Psoas muscle (tissue), 7 donors: ENCODE measurements at regions not wholly inside any gene's neighbourhood (a gene's known extent, or its start where the extent isn't known, plus 50 kb on each side); places are given as distances from the start of the nearest gene placed in this dataset.
"Not testable (repeated sequence)": the region's sequence is repeated elsewhere in the genome, so short reads cannot be mapped to it uniquely, and the experiment has no call there.

ENCODE experiments used
- ATAC-seq, 4 donors: fragments of 200-7000 bp; cut with Tn5 transposase; one replicate each; pipeline ENCODE4 v1.9.1; 2020; ENCODE audit warnings: moderate library complexity in 3 of 4, mild to moderate bottlenecking in 2 of 4
- DNase-seq, 2 donors: peaks; one replicate each; pipeline ENCODE4 v3.0.0-alpha.2; 2020
- H3K27ac ChIP-seq: fragments of 200-600 bp; one replicate; pipeline ENCODE4 v1.8.0; 2022
- H3K27me3 ChIP-seq, 3 donors: fragments of 200-600 bp in 1 of 3; one replicate each; pipeline versions ENCODE4 v1.6.1 to v1.8.0; 2013 to 2022; ENCODE audit warnings: low read length in 2 of 3, mild to moderate bottlenecking in 2 of 3, moderate library complexity in 1 of 3; ENCODE audit not compliant: insufficient read depth in 3 of 3
- H3K36me3 ChIP-seq, 2 donors: fragments of 200-600 bp in 1 of 2; one replicate each; pipeline versions ENCODE4 v1.6.1 to v1.8.0; 2013 to 2022; ENCODE audit warnings: low read depth in 1 of 2, mild to moderate bottlenecking in 1 of 2, moderate library complexity in 1 of 2; ENCODE audit not compliant: insufficient read depth in 1 of 2
- H3K4me1 ChIP-seq: fragments of 200-600 bp; one replicate; pipeline ENCODE4 v1.8.0; 2022
- H3K4me3 ChIP-seq: fragments of 200-600 bp; one replicate; pipeline ENCODE4 v1.8.0; 2022; ENCODE audit warnings: mild to moderate bottlenecking
- H3K9me3 ChIP-seq: fragments of 200-600 bp; one replicate; pipeline ENCODE4 v1.8.0; 2022
- WGBS, 3 donors: extraction: QIAGEN DNeasy Blood & Tissue Kit; methylation state at CpG; one replicate each; pipeline versions ENCODE4 v1.1.6 to v1.1.7; 2013; 5-methylcytosine and 5-hydroxymethylcytosine counted together
- intact Hi-C, 2 donors: fragments of 100-400 bp; cut with DNase I; formaldehyde crosslinking; loops; one replicate each; pipeline versions ENCODE4 v1.11.0 to v1.14.2; 2022
- TF ChIP-seq, protein P1 (sequence below): fragments of 200-600 bp; IDR thresholded peaks from one replicate; pipeline ENCODE4 v1.8.0; 2022; ENCODE audit warnings: antibody characterized with exemption
- donor health status: healthy with polysubstance abuse.
- donor health status: DM: no; HTN: no; CAD: no; lungs with moderate emphysema.
- donor health status: Bipolar disorder and iron deficiency.
- donor health status: healthy.
- donor health status: DM: yes; HTN: yes; CAD: no.
- donor health status: DM: no; HTN: no; CAD: no.
- donor health status: DM: yes; HTN: yes; CAD: no.

DNA sequence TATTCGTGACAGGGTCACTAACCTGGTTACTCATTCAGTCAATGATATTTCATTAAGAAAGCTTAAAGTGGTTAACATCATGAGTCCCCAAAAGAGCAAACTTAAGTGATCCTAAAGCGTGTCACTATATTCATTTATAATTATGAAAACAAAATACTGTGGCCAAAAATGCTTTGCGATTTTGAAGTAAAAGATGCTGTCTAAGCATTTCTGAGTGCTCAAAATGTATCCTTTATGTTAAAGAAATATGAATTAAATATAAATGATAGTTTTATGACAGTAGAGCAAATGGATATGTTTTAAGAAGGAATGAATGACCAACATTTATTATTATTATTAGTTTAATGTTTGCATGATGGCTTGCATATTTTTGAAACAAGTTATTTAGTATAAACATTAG, 72.6 kb upstream of the CDC42EP3 start:
- no peaks in the 10 kb centered on the region for H3K27me3 ChIP-seq
- TF ChIP-seq, protein P1, sequence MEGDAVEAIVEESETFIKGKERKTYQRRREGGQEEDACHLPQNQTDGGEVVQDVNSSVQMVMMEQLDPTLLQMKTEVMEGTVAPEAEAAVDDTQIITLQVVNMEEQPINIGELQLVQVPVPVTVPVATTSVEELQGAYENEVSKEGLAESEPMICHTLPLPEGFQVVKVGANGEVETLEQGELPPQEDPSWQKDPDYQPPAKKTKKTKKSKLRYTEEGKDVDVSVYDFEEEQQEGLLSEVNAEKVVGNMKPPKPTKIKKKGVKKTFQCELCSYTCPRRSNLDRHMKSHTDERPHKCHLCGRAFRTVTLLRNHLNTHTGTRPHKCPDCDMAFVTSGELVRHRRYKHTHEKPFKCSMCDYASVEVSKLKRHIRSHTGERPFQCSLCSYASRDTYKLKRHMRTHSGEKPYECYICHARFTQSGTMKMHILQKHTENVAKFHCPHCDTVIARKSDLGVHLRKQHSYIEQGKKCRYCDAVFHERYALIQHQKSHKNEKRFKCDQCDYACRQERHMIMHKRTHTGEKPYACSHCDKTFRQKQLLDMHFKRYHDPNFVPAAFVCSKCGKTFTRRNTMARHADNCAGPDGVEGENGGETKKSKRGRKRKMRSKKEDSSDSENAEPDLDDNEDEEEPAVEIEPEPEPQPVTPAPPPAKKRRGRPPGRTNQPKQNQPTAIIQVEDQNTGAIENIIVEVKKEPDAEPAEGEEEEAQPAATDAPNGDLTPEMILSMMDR, result no peak
- no peaks in the 10 kb centered on the region for H3K36me3 ChIP-seq
- intact Hi-C loops, result no loop called here
- DNase-seq (no peak), ATAC-seq (no peak)
- H3K4me3 ChIP-seq, result no peak overlapping the region
- WGBS, 3 donors, result 88 to 95% (median 93%) methylated on average over 3 of the region's 3 CpGs
- no peak overlapping the region for H3K27ac ChIP-seq
- H3K9me3 ChIP-seq, result no peaks in the 10 kb centered on the region
- no peaks in the 10 kb centered on the region for H3K4me1 ChIP-seq

DNA sequence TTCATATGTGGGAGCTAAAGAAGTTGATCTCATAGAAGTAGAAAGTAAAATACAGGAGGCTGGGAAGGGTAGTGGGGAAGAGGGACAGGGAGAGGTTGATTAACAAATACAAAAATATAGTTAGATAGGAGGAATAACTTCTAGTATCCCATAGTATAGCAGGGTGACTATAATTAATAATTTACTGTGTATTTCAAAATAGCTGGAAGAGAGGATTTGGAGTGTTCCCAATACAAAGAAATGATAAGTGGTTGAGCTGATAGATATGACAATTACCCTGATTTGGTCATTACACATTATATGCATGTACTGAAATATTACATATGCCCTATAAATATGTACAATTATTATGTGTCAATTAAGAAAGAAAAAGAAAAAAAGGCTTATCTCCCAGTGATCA, 73.5 kb upstream of the CDC42EP3 start:
- ATAC-seq, DNase-seq, intact Hi-C loops, H3K36me3 ChIP-seq, H3K9me3 ChIP-seq, H3K27me3 ChIP-seq, H3K4me3 ChIP-seq, H3K27ac ChIP-seq, H3K4me1 ChIP-seq: not testable (repeated sequence)

DNA sequence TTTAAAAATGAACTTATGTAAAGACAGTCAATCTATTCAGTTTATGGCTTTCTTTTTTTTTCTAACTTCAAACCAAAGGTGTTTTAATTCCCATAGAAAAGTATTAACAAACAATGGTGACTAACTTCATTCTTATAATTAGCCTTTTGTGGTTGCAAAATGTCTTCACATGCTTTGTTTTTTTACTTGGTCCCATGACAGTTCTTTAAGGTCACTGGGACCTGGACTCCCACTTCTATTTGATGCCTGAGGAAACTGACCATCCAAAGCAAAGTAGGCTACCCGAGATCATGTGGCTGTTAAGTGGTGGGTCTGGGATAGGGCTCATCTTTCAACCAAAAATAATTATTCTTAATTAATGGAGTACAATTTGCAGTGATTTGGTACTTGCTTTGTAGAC, 74.6 kb upstream of the CDC42EP3 start:
- H3K27ac ChIP-seq, H3K36me3 ChIP-seq, H3K4me1 ChIP-seq, intact Hi-C loops, ATAC-seq, H3K4me3 ChIP-seq, DNase-seq, H3K9me3 ChIP-seq, H3K27me3 ChIP-seq: not testable (repeated sequence)
- WGBS, 3 donors, result 86 to 92% (median 90%) methylated on average over 1 of the region's 1 CpG

DNA sequence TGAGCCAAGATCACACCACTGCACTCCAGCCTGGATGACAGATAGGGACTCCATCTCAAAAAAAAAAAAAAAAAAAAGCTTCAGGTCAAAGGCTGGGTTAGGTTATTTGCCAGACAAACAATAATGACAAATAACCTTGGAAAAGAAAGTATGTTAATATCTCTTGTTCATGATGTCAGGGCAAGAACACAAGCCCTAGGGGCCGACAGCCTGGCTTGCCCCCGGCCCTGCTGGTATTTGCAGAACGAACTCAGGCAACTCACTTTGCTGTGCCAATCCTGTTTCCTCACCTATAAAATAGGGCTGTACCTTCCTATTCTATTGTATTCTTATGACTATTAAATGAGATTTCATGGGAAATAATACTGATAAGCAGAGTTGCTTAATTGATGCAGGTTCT, 75.4 kb upstream of the CDC42EP3 start:
- WGBS, 3 donors, result 95 to 98% (median 95%) methylated on average over 3 of the region's 3 CpGs
- intact Hi-C loops, result no loop called here
- no peak for ATAC-seq

DNA sequence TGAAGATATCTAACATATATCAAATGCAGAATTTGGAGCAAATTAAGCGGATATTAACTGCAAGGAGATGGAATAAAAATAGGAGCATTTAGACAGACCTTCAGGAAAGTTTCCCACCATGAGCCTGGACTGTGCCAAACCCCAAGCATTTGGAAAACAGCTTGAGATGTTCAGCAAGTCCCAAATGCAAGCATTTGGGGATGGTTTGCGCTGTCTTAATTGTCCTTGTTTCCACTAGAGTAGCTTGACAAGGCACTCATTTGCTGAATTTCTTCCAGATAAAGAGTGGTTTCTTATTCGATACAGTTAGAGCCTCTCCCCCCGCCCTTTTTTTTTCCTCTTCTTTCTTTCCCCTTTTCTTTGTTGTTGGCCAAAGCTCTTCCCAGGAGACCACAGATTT, 77.1 kb upstream of the CDC42EP3 start:
- Histone ChIP-seq H3K27me3 (no peaks in the 10 kb centered on the region), H3K4me1 (no peaks in the 10 kb centered on the region), H3K36me3 (no peaks in the 10 kb centered on the region), H3K9me3 (no peaks in the 10 kb centered on the region), H3K4me3 (no peak overlapping the region), H3K27ac (no peak overlapping the region)
- 89 to 90% (median 89%) methylated on average over 4 of the region's 4 CpGs for WGBS, 3 donors
- TF ChIP-seq, protein P1, result no peak
- DNase-seq, result no peak
- no peak for ATAC-seq
- intact Hi-C loops, result no loop called here

More for the DNA sequence above, 75.4 kb upstream of the CDC42EP3 start:
- no peak for DNase-seq
- Histone ChIP-seq H3K27me3 (no peaks in the 10 kb centered on the region), H3K9me3 (no peaks in the 10 kb centered on the region), H3K4me3 (no peak overlapping the region), H3K4me1 (no peaks in the 10 kb centered on the region), H3K36me3 (no peaks in the 10 kb centered on the region), H3K27ac (no peak overlapping the region)
- TF ChIP-seq, protein P1, result no peak

DNA sequence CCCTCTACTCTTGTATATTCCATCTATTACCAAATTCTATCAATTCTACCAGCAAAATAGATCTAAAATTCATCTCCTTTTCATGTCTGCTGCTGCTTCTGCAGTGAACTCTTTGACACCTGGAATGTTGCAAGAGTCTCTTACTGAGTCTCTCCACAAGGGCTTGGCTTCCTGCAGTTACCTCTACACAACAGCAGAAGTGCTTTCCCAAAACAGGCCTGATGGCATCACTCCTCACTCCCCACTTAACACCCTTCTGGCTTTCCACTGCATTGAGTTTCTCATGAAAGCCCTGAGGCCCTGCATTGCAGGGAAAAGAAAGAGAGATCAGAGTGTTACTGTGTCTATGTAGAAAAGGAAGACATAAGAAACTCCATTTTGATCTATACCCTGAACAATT, 78.8 kb upstream of the CDC42EP3 start:
- H3K36me3 ChIP-seq, DNase-seq, H3K9me3 ChIP-seq, H3K27me3 ChIP-seq, H3K4me3 ChIP-seq, intact Hi-C loops, H3K4me1 ChIP-seq, H3K27ac ChIP-seq, ATAC-seq: not testable (repeated sequence)
